Anterior cingulate cortex (tissue), 58 donors: ENCODE measurements at regions not wholly inside any gene's neighbourhood (a gene's known extent, or its start where the extent isn't known, plus 50 kb on each side); places are given as distances from the start of the nearest gene placed in this dataset.

ENCODE experiments used
- DNase-seq, 58 donors: peaks; one replicate each; lab custom pipeline; 2025; lab: John Stamatoyannopoulos, UW

DNA sequence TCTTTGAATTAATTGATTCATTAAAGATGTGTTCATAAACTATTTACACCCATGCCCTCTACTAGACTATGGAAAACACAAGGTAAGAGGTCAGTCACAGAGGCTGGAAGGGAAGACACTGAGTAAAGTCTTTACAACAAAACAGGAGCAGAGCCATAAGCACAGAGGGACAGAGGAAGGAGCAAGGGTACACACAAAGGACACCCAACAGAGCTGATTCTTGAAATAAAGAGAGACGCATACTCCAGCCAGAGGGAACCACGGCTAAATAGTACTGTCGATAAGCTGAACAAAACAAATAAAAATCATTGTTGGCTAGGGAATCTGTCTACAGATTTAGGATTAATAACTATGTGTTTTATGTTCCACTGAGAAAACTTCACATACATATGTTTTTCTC, 289.2 kb downstream of the EFNB2 start:
- no peak for DNase-seq

DNA sequence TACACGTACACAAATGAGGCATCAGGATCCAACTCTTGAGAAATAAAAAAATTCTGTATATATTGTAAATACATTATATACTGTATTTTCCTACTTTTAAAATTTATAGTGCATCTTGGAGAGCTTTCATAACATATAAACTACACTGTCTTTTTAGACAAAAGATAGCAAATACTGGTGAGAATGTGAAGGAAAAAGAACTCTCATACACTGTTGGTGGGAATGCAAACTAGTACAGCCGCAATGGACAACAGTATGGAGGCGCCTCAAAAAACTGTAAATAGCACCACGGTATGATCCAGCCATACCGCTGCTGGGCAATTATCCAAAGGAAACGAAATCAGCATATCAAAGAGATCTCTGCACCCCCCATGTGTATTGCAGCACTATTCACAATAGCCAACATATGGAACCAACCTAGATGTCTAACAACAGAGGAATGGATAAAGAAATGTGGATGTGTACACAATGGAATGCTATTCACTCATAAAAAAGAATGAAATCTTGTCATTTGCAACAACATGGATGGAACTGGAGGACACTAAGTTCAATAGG, 292.4 kb downstream of the EFNB2 start:
- DNase-seq = no peak

DNA sequence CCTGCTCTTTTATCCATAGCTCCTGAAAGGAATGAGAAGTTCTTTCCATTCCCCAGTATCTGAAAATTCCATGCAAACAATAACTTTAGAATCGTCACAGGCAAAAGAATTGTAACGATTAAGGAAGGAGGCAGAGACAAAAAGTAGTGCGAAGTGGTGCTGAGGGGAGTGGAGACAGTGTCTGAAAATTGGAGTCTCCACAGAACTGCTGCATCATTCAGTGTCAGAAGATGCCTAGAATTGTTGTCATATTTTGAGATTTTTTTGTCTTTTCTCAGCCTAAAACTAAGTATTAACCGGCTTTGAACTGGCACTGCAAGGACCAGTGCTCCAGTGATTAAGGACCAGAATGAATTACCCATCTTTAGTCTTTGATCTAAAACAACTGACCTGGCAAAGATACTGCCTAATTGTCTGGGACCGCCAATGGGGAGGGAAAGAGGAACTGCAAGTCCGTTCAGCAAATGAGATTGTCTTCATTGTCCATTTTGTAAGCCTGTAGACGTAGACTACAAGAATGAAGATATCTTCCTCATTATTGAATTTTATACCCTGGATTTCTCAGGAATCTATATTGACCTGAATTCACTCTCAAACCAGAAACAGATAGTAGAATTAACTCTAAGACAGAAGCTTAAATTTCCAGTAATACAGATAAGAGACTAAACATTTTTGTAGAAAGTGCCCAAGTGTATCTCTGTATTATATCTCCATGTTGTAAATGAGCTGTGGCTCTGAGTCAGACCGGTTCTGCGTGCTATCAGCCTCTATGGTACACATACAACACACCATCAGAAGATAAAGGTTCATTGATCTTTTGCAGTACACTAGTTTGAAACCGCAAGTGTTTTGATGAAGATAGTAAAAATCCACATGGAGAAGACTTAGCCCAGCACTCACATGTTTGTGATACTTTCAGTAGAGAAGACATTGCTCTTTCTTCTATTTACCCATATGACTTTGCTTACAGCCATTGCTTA, 293.2 kb downstream of the EFNB2 start:
- DNase-seq = no peak

DNA sequence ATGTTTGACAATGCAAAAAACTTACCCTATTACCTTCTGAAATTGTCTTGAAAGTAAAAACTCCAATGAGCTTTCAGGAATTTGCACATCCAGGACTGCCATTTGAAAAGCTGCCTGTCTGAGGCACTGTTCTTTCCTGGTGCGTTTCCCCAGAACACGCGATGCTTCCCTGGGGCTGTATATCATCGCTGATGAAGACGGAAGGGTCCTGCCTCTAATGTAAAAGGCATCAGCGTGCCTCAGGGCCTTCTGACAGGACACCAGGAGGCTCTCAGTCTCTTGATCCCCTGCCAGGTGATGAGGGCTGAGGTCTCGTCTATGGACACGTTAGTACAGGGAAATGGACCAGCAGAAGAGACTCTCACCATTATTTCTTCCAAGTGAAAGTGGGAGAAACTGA, 296.8 kb downstream of the EFNB2 start:
- DNase-seq = no peak

DNA sequence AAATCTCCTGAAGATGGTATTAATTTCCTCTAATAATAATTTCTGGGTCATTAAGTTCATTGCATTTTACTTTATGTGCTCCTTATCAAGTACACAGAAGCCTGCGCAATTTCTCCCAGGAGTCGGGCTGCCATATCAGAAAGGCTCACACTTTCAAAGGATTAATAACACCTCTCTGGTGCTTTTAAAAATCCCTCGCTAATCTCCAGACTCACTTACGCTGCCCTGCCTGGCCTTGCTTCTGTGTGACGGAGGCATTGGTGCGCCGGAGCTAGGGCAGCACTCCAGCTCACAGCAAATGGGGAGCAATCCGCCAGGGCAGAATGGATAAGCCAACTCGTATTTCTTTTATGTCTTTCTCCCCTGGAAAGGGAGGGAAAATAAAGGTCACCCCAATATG, 300.8 kb downstream of the EFNB2 start:
- DNase-seq = peak in 5 of 58 donors; percentile 1 to 9 (median 3)

DNA sequence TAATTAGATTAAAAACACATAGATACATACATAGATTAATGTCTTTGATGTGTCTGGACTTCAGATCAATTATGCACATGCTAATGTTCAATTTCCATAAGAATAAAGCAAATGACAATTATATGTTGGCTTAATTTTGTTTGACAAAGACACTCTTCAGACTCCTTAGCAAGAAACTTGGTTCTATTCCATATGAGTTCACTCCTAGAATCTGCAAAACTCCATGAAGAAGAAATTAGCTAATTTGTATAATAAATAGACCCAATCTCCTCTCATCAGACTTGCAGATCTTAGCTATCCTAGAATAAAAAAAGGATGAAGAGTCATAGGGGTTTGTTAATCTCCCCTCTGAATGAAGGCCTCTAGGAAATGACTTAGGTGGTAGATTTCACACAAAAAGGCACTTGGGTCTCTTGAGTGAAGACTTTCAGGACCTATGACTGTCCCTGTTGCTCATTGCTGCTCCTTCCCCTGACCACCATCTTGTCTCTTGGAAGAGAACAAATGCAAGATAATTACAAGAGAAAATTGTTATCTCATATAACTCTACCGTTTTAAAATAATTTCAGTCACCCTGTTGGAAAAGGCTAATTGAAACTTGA, 302.2 kb downstream of the EFNB2 start:
- no peak for DNase-seq

DNA sequence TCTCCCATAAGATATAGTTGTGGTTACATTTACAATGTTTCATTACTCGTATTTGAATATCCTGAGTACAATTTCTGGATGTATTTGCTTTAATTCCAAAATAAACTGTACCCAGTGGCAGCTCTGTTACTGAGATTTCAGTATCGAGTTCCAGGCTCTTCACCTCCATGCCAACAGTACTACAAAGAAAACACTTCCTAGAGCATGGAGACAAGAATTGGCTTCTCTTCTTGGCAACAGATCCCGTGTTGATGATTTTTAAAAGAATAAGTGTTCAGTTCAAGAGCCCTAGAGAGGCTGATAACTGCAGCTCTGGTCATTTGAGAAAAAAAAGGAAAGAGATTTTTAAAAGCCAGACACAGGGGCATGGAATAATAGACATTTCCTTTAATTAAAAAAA, 302.8 kb downstream of the EFNB2 start:
- peak in 2 of 58 donors; percentile 8 to 20 for DNase-seq

DNA sequence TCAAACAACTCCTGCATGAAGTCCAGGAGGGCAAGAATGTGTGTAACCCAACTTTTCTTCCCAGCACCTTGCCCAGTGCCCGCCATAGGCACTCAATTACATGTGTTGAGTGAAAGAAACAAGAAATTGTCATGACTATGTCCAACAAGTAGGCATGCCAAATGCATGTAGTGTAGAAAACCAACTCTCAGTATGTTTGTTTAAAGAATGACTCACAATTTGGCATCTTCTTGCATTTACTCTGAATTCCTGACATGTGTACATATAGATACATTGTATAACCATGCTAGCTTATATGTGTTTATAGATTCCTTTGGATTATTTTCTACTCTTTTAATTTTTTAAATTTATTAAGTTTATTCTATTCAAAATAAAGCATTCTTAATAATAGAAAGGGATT, 305.0 kb downstream of the EFNB2 start:
- no peak for DNase-seq

DNA sequence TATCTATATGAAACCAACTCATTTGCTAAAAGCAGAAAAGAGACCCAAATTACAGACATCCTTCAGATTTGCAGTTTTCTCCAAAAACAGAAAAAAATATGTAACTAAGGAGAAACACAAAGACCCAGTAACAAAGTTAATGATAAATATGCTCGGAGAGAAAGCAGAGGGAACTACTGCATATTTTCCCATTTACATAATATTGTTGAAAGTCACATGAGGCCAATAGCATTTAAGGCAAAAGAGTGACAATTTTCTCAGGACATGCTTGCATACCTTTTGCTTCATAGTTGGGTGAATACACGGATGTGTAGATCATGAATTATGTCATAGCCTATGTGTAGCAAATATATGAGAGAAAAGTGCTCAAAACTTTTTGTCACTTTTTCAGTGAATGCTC, 310.3 kb downstream of the EFNB2 start:
- no peak for DNase-seq

DNA sequence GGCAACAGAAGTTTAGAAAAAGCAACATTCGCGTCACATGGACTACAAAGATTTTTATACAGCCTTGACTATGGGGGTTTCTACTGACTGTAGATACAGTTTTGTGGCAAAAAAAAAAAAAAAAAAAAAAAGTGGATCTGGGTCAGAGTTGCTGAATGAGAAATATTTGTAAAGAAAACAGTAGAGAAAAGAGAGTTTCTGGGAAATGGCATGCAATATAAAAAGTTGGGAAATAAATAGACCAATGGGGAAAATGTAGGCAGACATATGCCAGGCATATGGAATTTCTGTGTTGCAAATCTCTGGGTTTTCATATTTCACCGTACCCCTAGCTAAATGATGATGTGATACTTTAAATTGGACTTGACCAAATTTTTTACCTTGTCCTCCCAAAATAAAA, 315.3 kb downstream of the EFNB2 start:
- no peak for DNase-seq

DNA sequence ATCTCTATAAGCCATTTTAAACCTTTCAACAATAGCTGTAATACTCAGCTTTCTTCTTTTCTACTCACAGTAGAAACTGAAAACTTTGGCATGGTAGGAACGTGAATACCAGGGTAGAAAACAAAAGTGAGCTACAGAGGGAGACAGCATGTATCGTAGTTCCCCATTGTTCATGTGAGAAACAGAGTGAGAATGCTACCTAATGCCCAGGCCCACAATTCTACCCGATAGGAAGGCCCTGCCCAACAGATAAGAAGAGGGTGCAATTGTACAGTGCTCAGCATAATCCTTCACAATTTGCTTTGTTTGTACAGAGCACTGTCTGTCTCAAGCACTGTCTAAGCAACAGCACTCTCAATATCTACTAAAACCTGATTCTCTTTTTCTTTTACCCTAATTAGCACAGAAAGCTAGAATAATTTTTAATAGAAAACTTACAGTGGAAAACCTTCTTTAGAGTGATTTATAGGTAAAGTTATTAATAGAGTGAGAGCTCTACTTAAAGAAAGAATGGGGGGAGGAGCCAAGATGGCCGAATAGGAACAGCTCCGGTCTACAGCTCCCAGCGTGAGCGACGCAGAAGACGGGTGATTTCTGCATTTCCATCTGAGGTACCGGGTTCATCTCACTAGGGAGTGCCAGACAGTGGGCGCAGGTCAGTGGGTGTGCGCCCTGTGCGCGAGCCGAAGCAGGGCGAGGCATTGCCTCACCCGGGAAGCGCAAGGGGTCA, 322.3 kb downstream of the EFNB2 start:
- DNase-seq = no peak

DNA sequence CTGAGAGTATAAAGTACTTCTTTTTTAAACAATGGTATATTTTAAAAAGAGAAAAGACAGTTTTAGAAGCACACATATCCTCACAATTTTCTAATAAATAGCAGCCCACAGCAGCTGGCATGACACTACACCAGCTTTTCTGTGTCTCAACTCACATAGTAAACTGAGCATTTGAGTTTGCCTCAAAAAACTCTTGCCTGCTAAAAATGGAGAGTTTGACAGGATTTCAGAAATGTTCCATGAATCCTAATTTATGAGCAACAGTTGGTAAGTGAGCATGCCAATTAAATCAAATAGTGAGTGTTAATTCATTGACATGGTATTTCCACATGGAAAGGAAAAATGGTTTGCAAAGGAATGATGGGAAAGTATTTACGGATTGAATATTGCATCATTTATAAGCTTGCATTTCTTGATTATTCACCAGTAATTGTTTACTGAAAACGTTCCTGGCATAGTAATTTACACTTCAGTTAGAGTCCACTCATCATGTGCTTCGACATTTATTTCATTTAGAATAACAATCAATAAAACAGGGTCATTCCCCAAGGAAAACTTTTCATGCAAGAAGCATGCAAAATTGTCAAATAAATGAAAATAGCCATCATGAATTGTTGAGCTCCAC, 323.0 kb downstream of the EFNB2 start:
- DNase-seq = no peak

DNA sequence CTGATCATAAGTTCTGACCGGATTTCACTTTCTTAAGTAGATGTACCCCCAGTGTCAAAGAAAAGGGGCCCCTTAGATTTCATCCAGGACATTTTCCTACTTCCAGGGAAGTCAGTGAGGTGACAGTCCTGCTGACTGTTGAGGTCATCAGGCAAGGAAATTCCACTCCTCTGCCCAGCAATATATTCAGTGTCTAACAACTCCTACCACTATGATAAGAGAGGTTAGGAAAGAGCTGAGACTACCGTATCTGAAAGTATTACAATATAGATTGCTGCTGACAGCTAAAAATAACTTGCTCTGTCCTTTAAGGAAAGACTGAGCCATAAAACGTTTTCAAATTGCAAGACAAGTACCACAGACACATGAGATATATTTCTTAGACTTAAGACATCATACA, 325.1 kb downstream of the EFNB2 start:
- no peak for DNase-seq

DNA sequence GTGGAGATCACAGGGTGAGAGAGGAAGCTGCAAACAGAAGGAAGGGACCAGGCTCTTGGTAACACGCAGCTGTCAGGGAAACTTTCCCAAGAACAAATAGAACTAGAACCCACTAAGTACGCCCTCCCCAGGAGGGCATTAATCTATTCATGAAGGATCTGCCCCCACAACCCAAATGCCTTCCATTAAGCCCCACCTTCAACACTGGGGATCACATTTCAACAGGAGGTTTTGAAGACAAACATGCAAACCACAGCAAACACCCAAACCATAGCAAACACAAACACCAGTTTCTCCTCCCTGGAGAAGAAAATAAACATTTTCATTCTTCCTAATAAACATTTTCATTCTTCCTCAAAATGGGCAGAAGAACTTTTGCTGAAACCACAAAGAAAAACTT, 329.6 kb downstream of the EFNB2 start:
- DNase-seq = no peak

DNA sequence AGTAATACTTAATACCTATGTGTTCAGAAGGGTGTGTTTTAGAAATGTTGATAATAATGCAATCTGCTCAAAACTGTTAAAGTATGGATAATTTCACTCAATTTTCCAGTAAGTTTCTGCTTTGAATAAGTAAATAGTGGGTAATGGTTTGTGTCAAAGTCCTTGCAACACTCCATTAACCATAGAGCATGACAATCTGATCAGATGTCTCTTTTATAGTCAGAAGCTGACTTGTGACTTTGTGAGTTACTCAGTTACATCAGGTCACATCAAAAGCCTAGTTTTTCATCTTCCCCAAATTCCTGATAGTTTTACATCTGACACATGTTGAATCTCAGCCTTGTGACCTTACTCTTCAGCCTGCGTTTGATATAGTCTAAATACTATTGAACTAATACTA, 338.0 kb downstream of the EFNB2 start:
- no peak for DNase-seq

DNA sequence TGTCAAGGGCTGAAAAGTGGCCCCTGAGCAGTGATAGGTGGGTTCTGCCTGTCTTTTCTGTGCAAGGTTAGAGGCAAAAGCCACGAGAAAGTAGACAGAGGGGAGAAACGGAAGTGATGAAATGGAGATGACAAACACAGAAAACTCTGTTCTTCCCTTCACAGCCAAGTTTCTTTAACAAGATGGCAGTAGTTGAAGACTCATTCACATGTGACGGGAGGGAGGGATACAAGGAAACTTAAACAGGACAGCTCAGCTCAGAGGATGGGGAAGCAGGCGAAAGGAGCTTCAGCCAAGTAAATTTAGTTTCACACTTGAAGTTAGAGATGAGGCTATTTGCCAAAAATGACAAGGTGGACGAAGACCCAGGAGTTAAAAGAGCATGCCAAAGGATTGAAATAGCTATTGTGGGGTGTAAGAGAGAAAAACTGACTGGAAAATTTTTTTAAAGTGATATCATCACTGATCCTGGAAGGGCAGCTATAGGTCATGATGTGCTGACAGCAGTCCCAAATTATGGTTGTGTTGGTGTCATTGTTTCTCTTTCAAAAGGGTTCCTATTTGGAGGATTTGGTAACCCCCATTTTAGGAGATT, 347.9 kb downstream of the EFNB2 start:
- DNase-seq = no peak

DNA sequence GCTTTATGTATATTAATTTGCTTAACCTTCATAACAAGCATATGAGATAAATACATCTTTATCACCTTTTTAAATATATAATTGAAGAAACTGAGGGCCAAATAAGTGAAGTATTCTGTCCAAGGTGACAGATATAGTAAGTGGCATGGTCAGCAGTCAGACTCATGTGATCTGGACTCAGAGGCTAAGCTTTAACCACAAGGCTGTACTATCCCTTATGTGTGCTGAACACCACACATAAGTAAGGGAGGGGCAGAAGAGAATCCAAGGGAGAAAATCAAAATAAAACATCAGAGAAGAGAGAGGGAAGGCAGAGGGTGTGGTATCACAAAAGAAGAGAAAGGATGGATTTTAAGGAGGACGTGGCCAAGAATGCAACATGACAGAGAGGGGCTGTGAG, 348.4 kb downstream of the EFNB2 start:
- DNase-seq = no peak

DNA sequence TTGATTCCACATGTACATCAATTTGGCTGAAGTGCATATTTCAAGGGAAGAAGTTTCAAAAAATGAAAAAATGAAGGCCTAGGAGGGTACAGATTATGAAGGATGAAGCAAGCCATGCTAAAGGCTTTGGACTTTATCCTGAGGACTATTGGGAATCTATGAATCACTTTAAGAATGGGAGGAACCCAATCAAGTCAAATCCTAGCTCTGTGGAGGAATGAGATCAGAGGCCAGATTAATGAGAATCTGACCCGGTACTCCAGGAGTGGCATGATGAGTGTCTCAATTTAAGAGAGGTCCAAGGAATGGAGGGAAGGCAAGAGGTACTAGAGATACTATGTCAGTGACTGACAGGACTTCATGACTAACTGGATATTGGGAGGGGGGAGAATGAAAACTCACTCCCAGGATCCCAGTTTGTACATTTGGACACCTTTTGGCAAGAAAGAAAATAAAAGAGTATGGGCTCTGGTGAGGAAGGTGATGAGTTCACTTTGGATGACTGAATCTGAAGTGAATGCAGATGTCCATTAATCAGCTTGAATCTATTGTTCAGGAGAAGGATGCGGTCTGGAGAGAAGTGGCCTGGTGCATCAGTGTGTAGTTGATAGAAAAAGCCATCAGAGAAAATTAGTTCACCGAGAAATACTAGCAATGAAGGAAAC, 349.0 kb downstream of the EFNB2 start:
- DNase-seq = no peak

DNA sequence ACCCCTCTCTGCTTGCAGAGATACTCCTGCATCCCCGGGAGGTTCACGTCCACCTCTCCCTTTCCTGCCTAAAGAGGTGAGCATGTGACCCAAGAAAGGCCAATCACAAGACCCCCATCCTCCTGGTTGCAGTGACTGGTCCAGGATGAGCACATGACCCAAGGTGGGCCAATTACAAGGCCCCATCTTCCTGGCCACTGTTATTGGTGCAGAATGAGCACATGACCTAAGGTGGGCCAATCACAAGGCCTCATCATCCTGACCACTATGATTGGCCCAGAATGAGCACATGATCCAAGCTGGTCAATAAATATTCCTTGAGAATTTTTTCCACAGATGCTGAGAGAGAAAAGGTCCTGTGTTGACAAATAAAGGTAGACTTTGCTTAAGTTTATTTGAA, 350.7 kb downstream of the EFNB2 start:
- DNase-seq = no peak
